ENCODE measurements at regions not wholly inside any gene's neighbourhood (a gene's known extent, or its start where the extent isn't known, plus 50 kb on each side); places are given as distances from the start of the nearest gene placed in this dataset.
A peak's percentile ranks its signal among the peaks of the same experiment; 100 is the strongest.
"Not testable (repeated sequence)": the region's sequence is repeated elsewhere in the genome, so short reads cannot be mapped to it uniquely, and the experiment has no call there.

GRCh38 chr6:81340946-81341345 lies 411.5 kb downstream of the TENT5A start:
- DNase-seq (ENCODE audit: low read depth): no peak

- peak; percentile 32 for DNase-seq (ENCODE audit: low read depth)
Observed at GRCh38 chr6:81331526-81331925, 421.0 kb downstream of the TENT5A start.

- DNase-seq (ENCODE audit: low read depth): no peak
Observed at GRCh38 chr6:81328700-81329099, 423.8 kb downstream of the TENT5A start.

GRCh38 chr6:81326881-81327561 lies 425.5 kb downstream of the TENT5A start:
- DNase-seq (ENCODE audit: low read depth): no peak

- DNase-seq (ENCODE audit: low read depth): no peak
Observed at GRCh38 chr6:81309811-81310210, 442.7 kb downstream of the TENT5A start.

GRCh38 chr6:81308577-81309279 lies 443.8 kb downstream of the TENT5A start:
- DNase-seq (ENCODE audit: low read depth): no peak

- no peak for DNase-seq (ENCODE audit: low read depth)
Observed at GRCh38 chr6:81307651-81308214, 444.7 kb downstream of the TENT5A start.

- DNase-seq (ENCODE audit: low read depth): peak; percentile 2
Observed at GRCh38 chr6:81304466-81304865, 448.0 kb downstream of the TENT5A start.

GRCh38 chr6:81300961-81301360 lies 451.5 kb downstream of the TENT5A start:
- no peak for DNase-seq (ENCODE audit: low read depth)

- no peak for DNase-seq (ENCODE audit: low read depth)
Observed at GRCh38 chr6:81298751-81299150, 453.7 kb downstream of the TENT5A start.

- no peak for DNase-seq (ENCODE audit: low read depth)
Observed at GRCh38 chr6:81295310-81295709, 457.2 kb downstream of the TENT5A start.

- DNase-seq (ENCODE audit: low read depth): peak; percentile 7
Observed at GRCh38 chr6:81293896-81294295, 458.6 kb downstream of the TENT5A start.

- DNase-seq (ENCODE audit: low read depth): no peak
Observed at GRCh38 chr6:81289229-81289628, 463.3 kb downstream of the TENT5A start.

- DNase-seq (ENCODE audit: low read depth): peak; percentile 84
Observed at GRCh38 chr6:81265106-81265505, 487.4 kb downstream of the TENT5A start.

- no peak for DNase-seq (ENCODE audit: low read depth)
Observed at GRCh38 chr6:81263531-81264168, 488.8 kb downstream of the TENT5A start.

- no peak for DNase-seq (ENCODE audit: low read depth)
Observed at GRCh38 chr6:81262656-81263055, 489.8 kb downstream of the TENT5A start.

GRCh38 chr6:81256223-81256622 lies 496.3 kb downstream of the TENT5A start:
- DNase-seq (ENCODE audit: low read depth): not testable (repeated sequence)

- no peak for DNase-seq (ENCODE audit: low read depth)
Observed at GRCh38 chr6:81253821-81254220, 498.7 kb downstream of the TENT5A start.

GRCh38 chr6:81252231-81252630 lies 500.2 kb downstream of the TENT5A start:
- no peak for DNase-seq (ENCODE audit: low read depth)

- no peak for DNase-seq (ENCODE audit: low read depth)
Observed at GRCh38 chr6:81246200-81246599, 506.3 kb downstream of the TENT5A start.

- no peak for DNase-seq (ENCODE audit: low read depth)
Observed at GRCh38 chr6:81242624-81243023, 509.9 kb downstream of the TENT5A start.

GRCh38 chr6:81241126-81242041 lies 511.1 kb downstream of the TENT5A start:
- DNase-seq (ENCODE audit: low read depth): peak; percentile 70

Measured in amniotic epithelial cell (primary cell).